Neural cell (in vitro differentiated cells): ENCODE measurements at regions not wholly inside any gene's neighbourhood (a gene's known extent, or its start where the extent isn't known, plus 50 kb on each side); places are given as distances from the start of the nearest gene placed in this dataset.

Experiments
- H2AFZ ChIP-seq: fragments of 200-600, 300-800 bp; sonication (generic), shearing (Covaris generic); 2 replicates; pipeline ENCODE4 v1.6.0; 2014; ENCODE audit warnings: low read depth, mild to moderate bottlenecking, antibody characterized with exemption, low read length, moderate library complexity
- H3F3A ChIP-seq: fragments of 200-600 bp; shearing (Covaris generic); 2 replicates; pipeline ENCODE4 v1.6.1; 2016; ENCODE audit warnings: mild to moderate bottlenecking, moderate library complexity, mixed read lengths, antibody characterized with exemption, low read length; ENCODE audit not compliant: insufficient read depth, poor library complexity, severe bottlenecking
- H3K27ac ChIP-seq: fragments of 200-600, 300-800 bp; sonication (generic), shearing (Covaris generic); 2 replicates; pipeline ENCODE4 v1.5.1; 2014; ENCODE audit warnings: mild to moderate bottlenecking, low read length, moderate library complexity
- H3K27me3 ChIP-seq: fragments of 300-800, 200-600 bp; sonication (generic), shearing (Covaris generic); 2 replicates; pipeline ENCODE4 v1.6.0; 2014; ENCODE audit warnings: mild to moderate bottlenecking, low read depth, low read length, moderate library complexity; ENCODE audit not compliant: insufficient read depth
- H3K36me3 ChIP-seq: fragments of 300-800, 200-600 bp; sonication (generic), shearing (Covaris generic); 2 replicates; pipeline ENCODE4 v1.5.1; 2014; ENCODE audit warnings: mild to moderate bottlenecking, antibody characterized with exemption, low read length, moderate library complexity; ENCODE audit not compliant: insufficient read depth
- H3K4me2 ChIP-seq: fragments of 300-800, 200-600 bp; sonication (generic), shearing (Covaris generic); 2 replicates; pipeline ENCODE4 v1.6.0; 2014; ENCODE audit warnings: mild to moderate bottlenecking, low read length
- H3K4me3 ChIP-seq: fragments of 300-800, 200-600 bp; sonication (generic), shearing (Covaris generic); 2 replicates; pipeline ENCODE4 v1.5.1; 2014; ENCODE audit warnings: mild to moderate bottlenecking, low read length, moderate library complexity
- H3K79me2 ChIP-seq: fragments of 200-600 bp; shearing (Covaris generic); replicated peaks from 2 replicates; pipeline ENCODE4 v1.6.0; 2014; ENCODE audit warnings: mild to moderate bottlenecking, low read length, moderate library complexity; ENCODE audit not compliant: insufficient read depth
- H3K9ac ChIP-seq: fragments of 300-800, 200-600 bp; sonication (generic), shearing (Covaris generic); 2 replicates; pipeline ENCODE4 v1.6.1; 2016; ENCODE audit warnings: mild to moderate bottlenecking, low read length, mixed read lengths
- H3K9me2 ChIP-seq: fragments of 200-600 bp; shearing (Covaris generic); 2 replicates; pipeline ENCODE4 v1.6.1; 2016; ENCODE audit warnings: mild to moderate bottlenecking, low read length, mixed read lengths; ENCODE audit not compliant: insufficient read depth
- H3K9me3 ChIP-seq: fragments of 200-600, 300-800 bp; sonication (generic), shearing (Covaris generic); 2 replicates; pipeline ENCODE4 v1.6.1; 2016; ENCODE audit warnings: mild to moderate bottlenecking, mixed run types, low read length, moderate library complexity, mixed read lengths
- H4K20me1 ChIP-seq: fragments of 200-600 bp; shearing (Covaris generic); 2 replicates; pipeline ENCODE4 v1.6.1; 2016; ENCODE audit warnings: mild to moderate bottlenecking, mixed run types; ENCODE audit not compliant: insufficient read depth
- EP300 ChIP-seq: fragments of 450-650 bp; conservative IDR thresholded peaks from 2 replicates; pipeline ENCODE4 v1.6.1; 2014; ENCODE audit warnings: antibody characterized with exemption, mild to moderate bottlenecking, moderate library complexity; ENCODE audit not compliant: poor library complexity, severe bottlenecking
- EZH2 ChIP-seq: fragments of 200-600, 300-800 bp; shearing (Covaris generic), sonication (generic); IDR thresholded peaks from 2 replicates; pipeline ENCODE4 v1.6.1; 2014; ENCODE audit warnings: antibody characterized with exemption, low read length, borderline replicate concordance, mild to moderate bottlenecking; ENCODE audit not compliant: insufficient read depth, poor library complexity, severe bottlenecking
- MXI1 ChIP-seq: fragments of 450-650 bp; conservative IDR thresholded peaks from 2 replicates; pipeline ENCODE4 v1.6.1; 2014; ENCODE audit warnings: antibody characterized with exemption, mild to moderate bottlenecking; ENCODE audit not compliant: poor library complexity, severe bottlenecking
- POLR2AphosphoS5 ChIP-seq: IDR thresholded peaks from 2 replicates; pipeline ENCODE4 v1.6.1; 2012
- RAD21 ChIP-seq: fragments of 450-650 bp; conservative IDR thresholded peaks from 2 replicates; pipeline ENCODE4 v1.6.1; 2014; ENCODE audit warnings: antibody characterized with exemption, mild to moderate bottlenecking, moderate library complexity
- SMC3 ChIP-seq: fragments of 450-650 bp; conservative IDR thresholded peaks from 2 replicates; pipeline ENCODE4 v1.6.1; 2014; ENCODE audit warnings: antibody characterized with exemption, mild to moderate bottlenecking, moderate library complexity; ENCODE audit not compliant: poor library complexity
- TAF1 ChIP-seq: IDR thresholded peaks from 2 replicates; pipeline ENCODE4 v1.6.1; 2012; ENCODE audit warnings: low read depth
- TF ChIP-seq, protein P1 (sequence below): fragments of 450-650 bp; IDR thresholded peaks from 2 replicates; pipeline ENCODE4 v1.5.1; 2014; ENCODE audit warnings: antibody characterized with exemption, mild to moderate bottlenecking, moderate library complexity; ENCODE audit not compliant: poor library complexity, severe bottlenecking
- TF ChIP-seq, protein P2 (sequence below): IDR thresholded peaks from 2 replicates; pipeline ENCODE4 v1.6.1; 2012; ENCODE audit warnings: borderline replicate concordance

DNA sequence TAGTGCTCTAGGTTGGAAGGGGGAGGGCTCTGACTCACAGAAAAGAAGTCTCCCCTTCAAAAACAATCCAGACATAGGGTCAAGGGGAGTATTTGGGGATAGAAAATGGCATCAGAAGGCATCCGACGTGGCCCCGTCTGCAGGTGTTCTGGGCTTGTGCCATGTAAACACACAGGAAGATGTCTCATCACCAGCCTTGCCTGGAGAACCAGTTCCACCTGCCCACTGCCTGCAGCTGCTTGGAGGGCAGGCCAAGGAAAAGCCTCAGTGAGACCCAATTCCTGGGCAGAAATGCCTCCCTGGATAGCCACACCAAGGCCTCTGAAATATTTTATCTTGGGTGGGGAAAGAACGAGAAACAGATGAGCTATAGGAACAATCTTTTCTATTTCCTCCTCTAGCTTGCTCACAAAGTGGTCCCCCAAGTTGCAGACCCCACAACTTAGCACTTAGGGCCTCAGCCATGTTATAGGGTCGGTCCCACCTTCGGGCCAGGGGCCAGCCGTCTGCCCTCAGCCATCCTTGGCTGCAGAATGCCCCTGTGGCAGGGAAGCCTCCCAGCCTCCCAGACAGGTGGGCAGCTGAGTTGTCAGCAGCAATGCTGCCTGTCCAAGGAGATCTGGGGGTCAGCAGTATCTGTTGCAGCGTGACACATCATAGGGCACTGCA, 54.3 kb upstream of the ECHDC3 start:
- Histone ChIP-seq H3K27me3 (no peaks in the 10 kb centered on the region), H3K9me3 (no peaks in the 10 kb centered on the region), H3K4me3 (no peak overlapping the region), H3K9ac (no peak overlapping the region), H2AFZ (no peak overlapping the region), H3K36me3 (no peaks in the 10 kb centered on the region), H3K79me2 (no peaks in the 10 kb centered on the region), H3K4me2 (no peak overlapping the region), H3F3A (no peaks in the 10 kb centered on the region), H3K27ac (no peak overlapping the region), H3K9me2 (no peaks in the 10 kb centered on the region), H4K20me1 (no peaks in the 10 kb centered on the region)
- TF ChIP-seq, protein P1, sequence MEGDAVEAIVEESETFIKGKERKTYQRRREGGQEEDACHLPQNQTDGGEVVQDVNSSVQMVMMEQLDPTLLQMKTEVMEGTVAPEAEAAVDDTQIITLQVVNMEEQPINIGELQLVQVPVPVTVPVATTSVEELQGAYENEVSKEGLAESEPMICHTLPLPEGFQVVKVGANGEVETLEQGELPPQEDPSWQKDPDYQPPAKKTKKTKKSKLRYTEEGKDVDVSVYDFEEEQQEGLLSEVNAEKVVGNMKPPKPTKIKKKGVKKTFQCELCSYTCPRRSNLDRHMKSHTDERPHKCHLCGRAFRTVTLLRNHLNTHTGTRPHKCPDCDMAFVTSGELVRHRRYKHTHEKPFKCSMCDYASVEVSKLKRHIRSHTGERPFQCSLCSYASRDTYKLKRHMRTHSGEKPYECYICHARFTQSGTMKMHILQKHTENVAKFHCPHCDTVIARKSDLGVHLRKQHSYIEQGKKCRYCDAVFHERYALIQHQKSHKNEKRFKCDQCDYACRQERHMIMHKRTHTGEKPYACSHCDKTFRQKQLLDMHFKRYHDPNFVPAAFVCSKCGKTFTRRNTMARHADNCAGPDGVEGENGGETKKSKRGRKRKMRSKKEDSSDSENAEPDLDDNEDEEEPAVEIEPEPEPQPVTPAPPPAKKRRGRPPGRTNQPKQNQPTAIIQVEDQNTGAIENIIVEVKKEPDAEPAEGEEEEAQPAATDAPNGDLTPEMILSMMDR = no peak
- TF ChIP-seq, protein P2, sequence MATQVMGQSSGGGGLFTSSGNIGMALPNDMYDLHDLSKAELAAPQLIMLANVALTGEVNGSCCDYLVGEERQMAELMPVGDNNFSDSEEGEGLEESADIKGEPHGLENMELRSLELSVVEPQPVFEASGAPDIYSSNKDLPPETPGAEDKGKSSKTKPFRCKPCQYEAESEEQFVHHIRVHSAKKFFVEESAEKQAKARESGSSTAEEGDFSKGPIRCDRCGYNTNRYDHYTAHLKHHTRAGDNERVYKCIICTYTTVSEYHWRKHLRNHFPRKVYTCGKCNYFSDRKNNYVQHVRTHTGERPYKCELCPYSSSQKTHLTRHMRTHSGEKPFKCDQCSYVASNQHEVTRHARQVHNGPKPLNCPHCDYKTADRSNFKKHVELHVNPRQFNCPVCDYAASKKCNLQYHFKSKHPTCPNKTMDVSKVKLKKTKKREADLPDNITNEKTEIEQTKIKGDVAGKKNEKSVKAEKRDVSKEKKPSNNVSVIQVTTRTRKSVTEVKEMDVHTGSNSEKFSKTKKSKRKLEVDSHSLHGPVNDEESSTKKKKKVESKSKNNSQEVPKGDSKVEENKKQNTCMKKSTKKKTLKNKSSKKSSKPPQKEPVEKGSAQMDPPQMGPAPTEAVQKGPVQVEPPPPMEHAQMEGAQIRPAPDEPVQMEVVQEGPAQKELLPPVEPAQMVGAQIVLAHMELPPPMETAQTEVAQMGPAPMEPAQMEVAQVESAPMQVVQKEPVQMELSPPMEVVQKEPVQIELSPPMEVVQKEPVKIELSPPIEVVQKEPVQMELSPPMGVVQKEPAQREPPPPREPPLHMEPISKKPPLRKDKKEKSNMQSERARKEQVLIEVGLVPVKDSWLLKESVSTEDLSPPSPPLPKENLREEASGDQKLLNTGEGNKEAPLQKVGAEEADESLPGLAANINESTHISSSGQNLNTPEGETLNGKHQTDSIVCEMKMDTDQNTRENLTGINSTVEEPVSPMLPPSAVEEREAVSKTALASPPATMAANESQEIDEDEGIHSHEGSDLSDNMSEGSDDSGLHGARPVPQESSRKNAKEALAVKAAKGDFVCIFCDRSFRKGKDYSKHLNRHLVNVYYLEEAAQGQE = no peak
- no peak for TF ChIP-seq MXI1
- TF ChIP-seq POLR2AphosphoS5 = no peak
- TF ChIP-seq SMC3 = no peak
- TF ChIP-seq EZH2 = no peak
- no peak for TF ChIP-seq RAD21
- no peak for TF ChIP-seq TAF1
- no peak for TF ChIP-seq EP300

DNA sequence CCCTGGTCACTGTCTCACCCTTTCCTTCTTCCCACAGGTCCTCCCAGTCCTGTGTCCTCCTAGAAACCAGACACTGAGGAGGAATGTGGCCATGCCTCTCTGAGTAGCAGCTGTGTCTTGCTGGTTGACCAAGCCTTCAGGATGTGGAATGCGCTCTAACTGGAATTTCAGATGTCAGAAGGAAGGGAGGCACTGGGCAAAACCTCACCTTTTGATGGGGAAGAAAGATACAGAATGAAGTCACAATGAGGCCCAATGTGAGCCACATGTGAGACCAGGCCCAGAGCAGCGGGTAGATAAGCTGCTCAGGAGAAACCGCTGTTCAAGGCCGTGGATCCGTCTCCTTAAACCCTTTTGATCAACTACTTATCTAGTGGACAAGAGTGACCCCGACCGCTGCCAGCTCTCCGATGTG, 54.8 kb upstream of the ECHDC3 start:
- Histone ChIP-seq H3K27ac (no peak overlapping the region), H3K9ac (no peak overlapping the region), H3K9me2 (no peaks in the 10 kb centered on the region), H4K20me1 (no peaks in the 10 kb centered on the region), H3F3A (no peaks in the 10 kb centered on the region), H3K9me3 (no peaks in the 10 kb centered on the region), H2AFZ (no peak overlapping the region), H3K36me3 (no peaks in the 10 kb centered on the region), H3K27me3 (no peaks in the 10 kb centered on the region), H3K4me3 (no peak overlapping the region), H3K79me2 (no peaks in the 10 kb centered on the region), H3K4me2 (no peak overlapping the region)
- TF ChIP-seq EP300 (no peak), SMC3 (no peak), EZH2 (no peak)
- TF ChIP-seq, protein P2 = no peak
- TF ChIP-seq, protein P1 = no peak
